ENCODE measurements at regions not wholly inside any gene's neighbourhood (a gene's known extent, or its start where the extent isn't known, plus 50 kb on each side); places are given as distances from the start of the nearest gene placed in this dataset.

GRCh38 chr11:69930081-69931059 lies 111.2 kb upstream of the FGF3 start:
- ChIA-PET POLR2A (ENCODE audit: partially characterized antibody) (no interaction called here), CTCF (ENCODE audit: partially characterized antibody) (interaction anchor here (0.6 to 4.3 kb wide), 10 partner anchors 11 to 266 kb away, joined by 3 to 27 read pairs (median 6); no protein-coding TSS in a partner anchor)
- WGBS, 2 experiments (ENCODE audit: extremely low coverage in 1 of 2, insufficient coverage in 1 of 2, insufficient read length in 1 of 2, insufficient replicate concordance in 2 of 2, low coverage in 1 of 2, low lambda C conversion rate in 2 of 2, missing lambda C conversion rate in 1 of 2), result 84% methylated on average over 15 of the region's 20 CpGs; no CpG with 5 or more reads in 1 of the 2 experiments
- DNase-seq (ENCODE audit: low read depth in 1 of 2, low spot score in 2 of 2) (no peak), FAIRE-seq (no peak)
- no peaks in the 10 kb centered on the region for H3K79me2 ChIP-seq (ENCODE audit: control insufficient read depth in 1 of 2, insufficient read depth in 2 of 2, low read length in 2 of 2)
- no peak overlapping the region for H3K23ac ChIP-seq (ENCODE audit: insufficient read length)
- no peak overlapping the region for H3K4me2 ChIP-seq (ENCODE audit: insufficient read depth in 1 of 2, low read depth in 2 of 2, low read length in 2 of 2)
- H3K36me3 ChIP-seq (ENCODE audit: control insufficient read depth in 2 of 4, insufficient read depth in 4 of 4, low read length in 3 of 4), result no peaks in the 10 kb centered on the region
- no peak for TF ChIP-seq TEAD4 (IDR thresholded peaks at IDR 0.05; ENCODE audit: low read depth, low read length)
- TF ChIP-seq CHD1 (IDR thresholded peaks at IDR 0.05; ENCODE audit: low read depth, low read length), result no peak
- no peak for TF ChIP-seq POLR2AphosphoS5 (IDR thresholded peaks at IDR 0.05; ENCODE audit: low read depth, low read length)
- TF ChIP-seq TCF12 (IDR thresholded peaks at IDR 0.05; ENCODE audit: low read depth, low read length), result no peak
- TF ChIP-seq CBX8 (IDR thresholded peaks at IDR 0.05; ENCODE audit: borderline replicate concordance, low read depth, low read length), result no peak
- no peak for TF ChIP-seq ASH2L (IDR thresholded peaks at IDR 0.05; ENCODE audit: low read length)
- TF ChIP-seq TAF1 (IDR thresholded peaks at IDR 0.05; ENCODE audit: low read depth, low read length), result no peak
- no peak for TF ChIP-seq SAP30 (IDR thresholded peaks at IDR 0.05; ENCODE audit: insufficient read depth, insufficient replicate concordance, low read length)
- TF ChIP-seq SIX5 (IDR thresholded peaks at IDR 0.05; ENCODE audit: low read depth, low read length), result no peak
- TF ChIP-seq PHF8 (conservative IDR thresholded peaks at IDR 0.05; ENCODE audit: low read depth, low read length), result no peak
- no peak for TF ChIP-seq SIRT6 (IDR thresholded peaks at IDR 0.05; ENCODE audit: low read length)
- no peak for TF ChIP-seq POLR2A (IDR thresholded peaks at IDR 0.05; ENCODE audit: control extremely low read depth in 1 of 2, low read depth in 2 of 2, low read length in 2 of 2)
- TF ChIP-seq TAF7 (optimal IDR thresholded peaks at IDR 0.05; ENCODE audit: borderline replicate concordance, low read depth, low read length), result no peak
- H3K4me3 ChIP-seq (ENCODE audit: extremely low read depth in 1 of 4, insufficient read depth in 2 of 4, low read depth in 3 of 4, low read length in 4 of 4), result no peak overlapping the region
- H4K20me1 ChIP-seq (replicated peaks in 1 of 2; ENCODE audit: control insufficient read depth in 1 of 2, insufficient read depth in 2 of 2, low read length in 2 of 2), result no peaks in the 10 kb centered on the region
- H4K91ac ChIP-seq (replicated peaks; ENCODE audit: insufficient read length, low read length), result no peak overlapping the region
- H3K14ac ChIP-seq (ENCODE audit: insufficient read length), result no peak overlapping the region
- no peaks in the 10 kb centered on the region for H3K23me2 ChIP-seq (ENCODE audit: low read depth, low read length)
- H2AFZ ChIP-seq (ENCODE audit: low read length), result no peak overlapping the region
- peaks cover 2 to 9% (median 6%) of the 10 kb centered on the region in 4 experiments for H3K4me1 ChIP-seq (replicated peaks in 1 of 4; ENCODE audit: control insufficient read depth in 3 of 4, insufficient read depth in 4 of 4, low read length in 3 of 4)
- H3K27ac ChIP-seq (ENCODE audit: low read depth, low read length), result no peak overlapping the region
- H4K8ac ChIP-seq (ENCODE audit: extremely low read depth, insufficient read depth, low read length), result no peak overlapping the region
- no peak overlapping the region for H4K5ac ChIP-seq (ENCODE audit: insufficient read length, low read depth, low read length)
- H3K27me3 ChIP-seq (replicated peaks in 1 of 4; ENCODE audit: control insufficient read depth in 3 of 4, extremely low read depth in 1 of 4, insufficient read depth in 3 of 4, low read length in 3 of 4), result peaks cover 0 to 9% (median 2%) of the 10 kb centered on the region in 4 experiments; a peak in 2 of 7 replicates
- no peak overlapping the region for H3K56ac ChIP-seq (replicated peaks; ENCODE audit: insufficient read length, low read depth, low read length)
- H2BK12ac ChIP-seq (ENCODE audit: low read depth, low read length), result no peak overlapping the region
- H3K9me3 ChIP-seq (ENCODE audit: insufficient read depth in 2 of 2, low read depth in 1 of 2, low read length in 1 of 2), result 0 out of 4 replicates have a peak, but pooled peaks cover 0 to 2% of the 10 kb centered on the region in 2 experiments
- no peak overlapping the region for H2BK20ac ChIP-seq (ENCODE audit: low read length)
- no peaks in the 10 kb centered on the region for H3K79me1 ChIP-seq (ENCODE audit: low read depth, low read length)
- H3K9ac ChIP-seq (replicated peaks in 1 of 4; ENCODE audit: extremely low read depth in 1 of 4, low read depth in 3 of 4, low read length in 3 of 4), result no peak overlapping the region
- peak overlapping the region; percentile 22 for H3K4ac ChIP-seq (replicated peaks; ENCODE audit: insufficient read length, low read depth, low read length)
- no peak overlapping the region for H2AK5ac ChIP-seq (ENCODE audit: low read depth, low read length)
- H3K18ac ChIP-seq (ENCODE audit: extremely low read depth, low read length), result no peak overlapping the region
- H2BK120ac ChIP-seq (replicated peaks; ENCODE audit: low read depth, low read length), result no peak overlapping the region
- H2BK5ac ChIP-seq (ENCODE audit: low read depth, low read length), result no peak overlapping the region
- no peak overlapping the region for H2BK15ac ChIP-seq (ENCODE audit: low read length)
